GM12872 (cell line): ENCODE measurements at regions not wholly inside any gene's neighbourhood (a gene's known extent, or its start where the extent isn't known, plus 50 kb on each side); places are given as distances from the start of the nearest gene placed in this dataset.

Experiments
- CTCF ChIP-seq: IDR thresholded peaks from 3 replicates; pipeline ENCODE4 v1.5.1; 2011; ENCODE audit warnings: low read depth, mild to moderate bottlenecking, low read length, moderate library complexity; ENCODE audit not compliant: insufficient read depth

GRCh38 chr1:222054416-222054815, 312.5 kb upstream of the DUSP10 start:
- TF ChIP-seq CTCF, result no peak

- no peak for TF ChIP-seq CTCF
Observed at GRCh38 chr1:222053790-222054294, 312.0 kb upstream of the DUSP10 start.

- no peak for TF ChIP-seq CTCF
Observed at GRCh38 chr1:222049176-222049575, 307.3 kb upstream of the DUSP10 start.

- no peak for TF ChIP-seq CTCF
Observed at GRCh38 chr1:222048094-222048595, 306.3 kb upstream of the DUSP10 start.

DNA sequence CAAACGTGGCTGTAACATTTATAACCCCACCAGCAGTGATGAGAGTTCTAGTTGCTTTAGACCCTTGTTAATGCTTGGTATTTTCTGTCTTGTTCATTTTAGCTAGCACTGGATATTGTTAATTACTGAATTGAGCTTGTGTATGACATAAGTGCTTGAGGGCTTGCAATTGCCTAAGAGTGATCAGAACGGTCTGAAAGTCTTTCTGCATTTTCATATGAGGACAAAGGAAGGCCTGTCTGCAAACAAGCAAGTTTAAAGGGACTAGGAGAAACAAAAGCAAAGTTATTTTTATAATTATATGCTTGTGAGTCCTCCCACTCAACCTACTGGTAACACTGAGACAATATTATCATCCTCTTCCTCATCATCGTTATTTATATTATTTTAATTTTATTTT, 305.5 kb upstream of the DUSP10 start:
- TF ChIP-seq CTCF, result no peak

DNA sequence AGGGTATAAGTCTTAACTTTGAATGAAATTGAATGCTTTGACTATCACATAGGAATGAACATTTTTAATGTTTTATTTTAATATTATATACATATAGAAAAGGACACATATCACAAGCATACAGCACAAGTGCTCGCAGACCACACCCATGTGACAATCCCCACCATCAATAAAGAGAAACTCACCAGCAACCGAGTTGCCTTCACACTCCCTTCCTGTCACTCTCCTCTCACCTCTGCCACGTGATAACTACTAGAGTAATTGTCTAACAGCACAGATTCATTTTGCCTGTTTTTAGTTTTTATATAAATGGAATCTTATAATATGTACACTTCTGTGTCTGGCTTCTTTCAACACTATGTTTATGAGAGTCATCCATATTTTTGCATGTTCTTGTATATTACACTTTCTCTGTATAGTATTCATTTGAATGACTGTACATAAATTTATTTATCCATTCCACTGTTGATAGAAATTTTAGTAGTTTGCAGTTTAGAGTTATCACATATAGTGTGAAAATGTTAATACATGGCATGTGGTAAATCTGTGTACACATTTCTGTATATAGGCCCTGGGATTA, 304.9 kb upstream of the DUSP10 start:
- TF ChIP-seq CTCF, result no peak

- no peak for TF ChIP-seq CTCF
Observed at GRCh38 chr1:222045786-222046185, 303.9 kb upstream of the DUSP10 start.

DNA sequence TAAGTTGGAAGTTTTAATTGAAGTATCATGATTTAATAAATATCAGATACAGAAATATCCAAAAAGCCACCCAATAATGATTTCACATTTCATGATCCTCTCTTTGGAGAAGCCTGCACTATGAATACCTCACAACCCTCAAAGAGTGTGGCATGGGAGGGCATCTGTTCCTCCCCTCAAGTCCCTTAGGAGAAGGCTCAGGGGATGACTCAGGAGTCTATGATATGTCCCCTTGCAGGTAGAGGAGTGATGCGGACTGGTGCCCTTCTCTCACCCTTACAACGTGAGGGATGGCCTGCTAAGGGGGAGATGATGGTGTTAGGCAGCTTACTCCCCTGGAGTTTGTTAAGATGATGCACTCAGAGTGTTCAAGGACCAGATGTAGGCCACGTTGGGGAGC, 303.3 kb upstream of the DUSP10 start:
- no peak for TF ChIP-seq CTCF
